ENCODE measurements at regions not wholly inside any gene's neighbourhood (a gene's known extent, or its start where the extent isn't known, plus 50 kb on each side); places are given as distances from the start of the nearest gene placed in this dataset.
A peak's percentile ranks its signal among the peaks of the same experiment; 100 is the strongest.

- DNase-seq (ENCODE audit: low spot score): no peak
Observed at GRCh38 chr6:87806635-87807034, 104.6 kb upstream of the AKIRIN2 start.

- DNase-seq (ENCODE audit: low spot score): no peak
Observed at GRCh38 chr6:87806099-87806498, 104.1 kb upstream of the AKIRIN2 start.

GRCh38 chr6:87803791-87804190 lies 101.8 kb upstream of the AKIRIN2 start:
- no peak for DNase-seq (ENCODE audit: low spot score)

GRCh38 chr6:87799651-87800050 lies 97.6 kb upstream of the AKIRIN2 start:
- no peak for DNase-seq (ENCODE audit: low spot score)

- DNase-seq (ENCODE audit: low spot score): no peak
Observed at GRCh38 chr6:87798393-87799278, 96.6 kb upstream of the AKIRIN2 start.

GRCh38 chr6:87794922-87795885 lies 93.2 kb upstream of the AKIRIN2 start:
- DNase-seq (ENCODE audit: low spot score): no peak

GRCh38 chr6:87793315-87793714 lies 91.3 kb upstream of the AKIRIN2 start:
- no peak for DNase-seq (ENCODE audit: low spot score)

- no peak for DNase-seq (ENCODE audit: low spot score)
Observed at GRCh38 chr6:87791982-87792381, 89.9 kb upstream of the AKIRIN2 start.

GRCh38 chr6:87791485-87791884 lies 89.5 kb upstream of the AKIRIN2 start:
- no peak for DNase-seq (ENCODE audit: low spot score)

- DNase-seq (ENCODE audit: low spot score): no peak
Observed at GRCh38 chr6:87791029-87791428, 89.0 kb upstream of the AKIRIN2 start.

- no peak for DNase-seq (ENCODE audit: low spot score)
Observed at GRCh38 chr6:87789900-87790290, 87.9 kb upstream of the AKIRIN2 start.

- DNase-seq (ENCODE audit: low spot score): peak; percentile 19
Observed at GRCh38 chr6:87789198-87789899, 87.3 kb upstream of the AKIRIN2 start.

GRCh38 chr6:87788141-87788540 lies 86.1 kb upstream of the AKIRIN2 start:
- DNase-seq (ENCODE audit: low spot score): no peak

- no peak for DNase-seq (ENCODE audit: low spot score)
Observed at GRCh38 chr6:87785229-87785862, 83.3 kb upstream of the AKIRIN2 start.

- DNase-seq (ENCODE audit: low spot score): no peak
Observed at GRCh38 chr6:87784690-87785089, 82.7 kb upstream of the AKIRIN2 start.

- no peak for DNase-seq (ENCODE audit: low spot score)
Observed at GRCh38 chr6:87784051-87784450, 82.0 kb upstream of the AKIRIN2 start.

GRCh38 chr6:87779542-87779941 lies 77.5 kb upstream of the AKIRIN2 start:
- DNase-seq (ENCODE audit: low spot score): no peak

- DNase-seq (ENCODE audit: low spot score): no peak
Observed at GRCh38 chr6:87772597-87773530, 70.8 kb upstream of the AKIRIN2 start.

- no peak for DNase-seq (ENCODE audit: low spot score)
Observed at GRCh38 chr6:87767478-87767877, 65.4 kb upstream of the AKIRIN2 start.

GRCh38 chr6:87766211-87766610 lies 64.2 kb upstream of the AKIRIN2 start:
- no peak for DNase-seq (ENCODE audit: low spot score)

GRCh38 chr6:87763901-87764300 lies 61.9 kb upstream of the AKIRIN2 start:
- no peak for DNase-seq (ENCODE audit: low spot score)

All from kidney capillary endothelial cell (primary cell).